Hepatocyte (in vitro differentiated cells): ENCODE measurements at regions not wholly inside any gene's neighbourhood (a gene's known extent, or its start where the extent isn't known, plus 50 kb on each side); places are given as distances from the start of the nearest gene placed in this dataset.
"Not testable (repeated sequence)": the region's sequence is repeated elsewhere in the genome, so short reads cannot be mapped to it uniquely, and the experiment has no call there.

Experiments used
- EZH2 ChIP-seq: fragments of 200-600 bp; sonication (generic); IDR thresholded peaks from 2 replicates; pipeline ENCODE4 v1.6.1; 2016; ENCODE audit warnings: antibody characterized with exemption, mild to moderate bottlenecking, borderline replicate concordance
- EZH2phosphoT487 ChIP-seq: fragments of 200-600 bp; sonication (generic); IDR thresholded peaks from one replicate; pipeline ENCODE4 v1.6.1; 2018; ENCODE audit warnings: antibody characterized with exemption, mild to moderate bottlenecking, low read depth, moderate library complexity; ENCODE audit not compliant: unreplicated experiment, severe bottlenecking
- TF ChIP-seq, protein P1 (sequence below): fragments of 200-600 bp; sonication (generic); IDR thresholded peaks from 2 replicates; pipeline ENCODE4 v1.5.1; 2016; ENCODE audit warnings: antibody characterized with exemption, mild to moderate bottlenecking; ENCODE audit not compliant: poor library complexity

DNA sequence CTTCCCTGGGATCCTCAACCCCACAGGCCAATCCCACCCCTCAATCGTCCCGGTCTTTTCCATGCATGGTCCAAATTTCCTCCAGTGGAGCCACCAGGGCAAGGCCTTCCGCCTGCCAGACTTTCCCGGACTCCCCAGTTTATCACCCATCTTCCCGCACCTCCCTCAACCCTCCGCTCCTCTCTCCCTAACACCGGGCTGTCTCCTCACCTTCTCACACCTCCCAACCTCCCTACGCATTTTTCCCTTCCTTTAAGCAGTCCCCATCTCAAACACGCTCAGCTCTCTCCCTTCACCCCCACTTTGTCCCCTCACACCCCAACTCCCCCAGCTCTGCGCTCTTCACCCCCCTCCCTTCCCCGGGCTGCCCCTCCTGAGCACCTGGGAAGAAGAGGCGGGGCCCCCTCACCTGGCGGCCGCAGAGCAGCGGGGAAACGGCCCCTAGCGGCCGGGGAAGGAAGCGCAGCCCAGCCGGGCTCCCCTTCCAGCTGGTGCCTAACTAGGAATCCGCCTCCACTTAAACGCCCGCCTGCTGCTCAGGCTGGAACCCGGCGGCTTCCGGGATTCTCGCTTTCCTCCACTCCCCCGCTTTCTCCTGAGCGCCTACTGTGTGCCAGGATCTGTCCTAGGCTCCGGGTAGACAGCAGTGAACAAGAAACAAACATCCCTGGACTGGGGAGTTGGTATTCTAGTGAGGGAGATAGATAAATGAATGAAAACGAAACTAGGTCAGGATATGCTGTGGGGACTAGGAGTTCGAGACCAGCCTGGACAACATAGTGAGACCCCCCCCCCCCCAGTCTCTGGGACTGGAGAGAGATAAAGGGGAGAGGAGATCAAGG is 126.7 kb downstream of the CRLF3 start:
- TF ChIP-seq, protein P1, sequence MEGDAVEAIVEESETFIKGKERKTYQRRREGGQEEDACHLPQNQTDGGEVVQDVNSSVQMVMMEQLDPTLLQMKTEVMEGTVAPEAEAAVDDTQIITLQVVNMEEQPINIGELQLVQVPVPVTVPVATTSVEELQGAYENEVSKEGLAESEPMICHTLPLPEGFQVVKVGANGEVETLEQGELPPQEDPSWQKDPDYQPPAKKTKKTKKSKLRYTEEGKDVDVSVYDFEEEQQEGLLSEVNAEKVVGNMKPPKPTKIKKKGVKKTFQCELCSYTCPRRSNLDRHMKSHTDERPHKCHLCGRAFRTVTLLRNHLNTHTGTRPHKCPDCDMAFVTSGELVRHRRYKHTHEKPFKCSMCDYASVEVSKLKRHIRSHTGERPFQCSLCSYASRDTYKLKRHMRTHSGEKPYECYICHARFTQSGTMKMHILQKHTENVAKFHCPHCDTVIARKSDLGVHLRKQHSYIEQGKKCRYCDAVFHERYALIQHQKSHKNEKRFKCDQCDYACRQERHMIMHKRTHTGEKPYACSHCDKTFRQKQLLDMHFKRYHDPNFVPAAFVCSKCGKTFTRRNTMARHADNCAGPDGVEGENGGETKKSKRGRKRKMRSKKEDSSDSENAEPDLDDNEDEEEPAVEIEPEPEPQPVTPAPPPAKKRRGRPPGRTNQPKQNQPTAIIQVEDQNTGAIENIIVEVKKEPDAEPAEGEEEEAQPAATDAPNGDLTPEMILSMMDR = peak; percentile 86
- TF ChIP-seq EZH2, EZH2phosphoT487: not testable (repeated sequence)
